MM.1S (cell line): ENCODE measurements at regions not wholly inside any gene's neighbourhood (a gene's known extent, or its start where the extent isn't known, plus 50 kb on each side); places are given as distances from the start of the nearest gene placed in this dataset.

Source experiments
- CTCF ChIP-seq: fragments of 300-600 bp; sonication (generic); IDR thresholded peaks from 2 replicates; pipeline ENCODE4 v1.5.1; 2016; ENCODE audit warnings: antibody characterized with exemption, low read length, mixed read lengths
- EZH2 ChIP-seq: fragments of 300-600 bp; sonication (generic); optimal IDR thresholded peaks from 2 replicates; pipeline ENCODE3; 2017; ENCODE audit warnings: low read depth, mild to moderate bottlenecking, antibody characterized with exemption, low read length, mixed read lengths
- EZH2phosphoT487 ChIP-seq: fragments of 300-600 bp; sonication (generic); IDR thresholded peaks from 2 replicates; pipeline ENCODE4 v1.6.1; 2018; ENCODE audit warnings: antibody characterized with exemption, low read length

GRCh38 chr10:29925771-29926692 lies 133.4 kb downstream of the JCAD start:
- TF ChIP-seq EZH2phosphoT487 (no peak), CTCF (no peak), EZH2 (no peak)
